GM21737 (cell line): ENCODE measurements at regions not wholly inside any gene's neighbourhood (a gene's known extent, or its start where the extent isn't known, plus 50 kb on each side); places are given as distances from the start of the nearest gene placed in this dataset.

Experiments used
- ATAC-seq: cut with Tn5 transposase; IDR thresholded peaks from one replicate; pipeline ENCODE4 v1.9.1; 2021; ENCODE audit warnings: mild to moderate bottlenecking, moderate library complexity; ENCODE audit not compliant: unreplicated experiment

- peak; percentile 71 for ATAC-seq
Measured at GRCh38 chr1:55337801-55338447, 122.8 kb upstream of the USP24 start.

- ATAC-seq = no peak
Measured at GRCh38 chr1:55334797-55335196, 119.6 kb upstream of the USP24 start.

DNA sequence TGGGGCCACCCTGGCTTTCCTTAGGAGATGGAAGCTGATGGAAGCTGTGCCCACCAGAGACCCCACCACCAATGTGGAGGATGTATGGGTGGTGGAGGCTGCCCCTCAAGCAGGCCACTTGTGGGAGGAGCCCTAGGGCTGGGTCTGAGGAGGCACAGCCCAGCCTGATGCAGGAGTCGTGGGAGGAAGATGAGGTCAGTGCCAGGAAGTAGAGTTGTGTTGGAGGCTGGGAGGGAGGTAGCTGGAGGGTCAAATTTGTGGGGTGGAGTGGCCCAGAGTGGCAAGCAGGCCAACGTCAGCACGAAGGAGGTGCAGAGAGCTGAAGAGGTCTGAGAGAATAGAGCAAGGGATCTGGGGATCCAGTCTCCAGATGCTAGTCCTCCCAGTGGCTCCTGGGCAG is 119.0 kb upstream of the USP24 start:
- no peak for ATAC-seq

- no peak for ATAC-seq
Measured at GRCh38 chr1:55333461-55333860, 118.3 kb upstream of the USP24 start.

- no peak for ATAC-seq
Measured at GRCh38 chr1:55331351-55331750, 116.2 kb upstream of the USP24 start.

GRCh38 chr1:55329808-55330432 is 114.8 kb upstream of the USP24 start:
- ATAC-seq = no peak

DNA sequence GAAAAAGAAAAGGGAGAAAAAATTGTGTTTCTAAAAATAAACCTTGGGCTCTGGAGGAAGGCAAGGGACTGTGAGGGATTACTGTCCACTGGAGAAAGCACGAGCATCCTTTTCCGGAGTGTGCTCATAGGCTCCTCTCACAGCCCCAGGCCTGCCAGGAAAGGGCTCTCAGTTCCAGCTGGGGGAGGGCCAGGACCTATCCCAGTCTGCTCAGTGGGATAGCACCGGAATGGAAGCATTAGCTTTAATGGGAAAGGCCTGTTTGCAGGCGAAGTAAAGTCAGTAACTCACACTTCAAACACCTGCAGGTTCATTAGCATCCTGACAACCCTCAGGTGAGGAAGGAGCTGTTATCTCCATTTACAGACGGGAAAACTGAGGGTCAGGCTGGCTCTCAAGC is 113.9 kb upstream of the USP24 start:
- no peak for ATAC-seq

- no peak for ATAC-seq
Measured at GRCh38 chr1:55326496-55327243, 111.5 kb upstream of the USP24 start.

- ATAC-seq = no peak
Measured at GRCh38 chr1:55323760-55324159, 108.6 kb upstream of the USP24 start.

DNA sequence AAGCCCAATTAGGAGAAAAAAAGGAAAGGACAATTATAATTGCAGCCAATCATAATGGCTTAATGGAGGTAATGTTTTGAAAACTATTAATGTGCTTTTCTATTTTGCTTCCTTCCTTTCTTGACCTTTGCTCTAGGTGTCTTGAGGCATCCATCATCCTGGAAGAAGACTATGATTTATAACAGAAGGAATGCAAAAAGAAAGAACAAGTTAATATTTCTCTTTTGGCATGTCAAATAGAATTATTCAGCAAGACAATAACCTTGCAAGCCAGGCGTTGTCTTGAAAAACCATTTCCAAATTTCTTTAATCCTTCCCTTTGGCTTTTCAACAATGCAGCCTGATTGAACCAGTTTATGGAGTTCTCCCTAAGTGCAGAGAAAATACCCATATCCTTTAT is 107.7 kb upstream of the USP24 start:
- ATAC-seq = no peak

DNA sequence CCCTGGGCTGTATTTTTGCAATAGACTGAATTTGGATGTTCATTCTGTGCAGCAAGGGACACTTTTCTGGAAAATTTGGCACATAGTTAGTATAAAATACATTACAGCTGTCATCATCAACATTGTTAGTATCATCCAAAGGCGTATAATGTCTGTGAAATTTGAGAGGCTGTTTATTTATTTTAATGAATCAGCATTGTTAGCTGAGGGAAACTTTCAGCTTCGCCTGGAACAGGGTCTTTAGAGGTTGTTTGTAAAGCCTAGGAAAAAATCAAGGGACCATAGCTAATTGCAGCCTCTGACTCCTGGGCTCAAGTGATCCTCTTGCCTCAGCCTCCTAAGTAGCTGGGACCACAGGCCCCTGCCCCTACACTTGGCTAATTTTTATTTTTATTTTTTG is 106.8 kb upstream of the USP24 start:
- no peak for ATAC-seq

- ATAC-seq = no peak
Measured at GRCh38 chr1:55320891-55321290, 105.7 kb upstream of the USP24 start.

DNA sequence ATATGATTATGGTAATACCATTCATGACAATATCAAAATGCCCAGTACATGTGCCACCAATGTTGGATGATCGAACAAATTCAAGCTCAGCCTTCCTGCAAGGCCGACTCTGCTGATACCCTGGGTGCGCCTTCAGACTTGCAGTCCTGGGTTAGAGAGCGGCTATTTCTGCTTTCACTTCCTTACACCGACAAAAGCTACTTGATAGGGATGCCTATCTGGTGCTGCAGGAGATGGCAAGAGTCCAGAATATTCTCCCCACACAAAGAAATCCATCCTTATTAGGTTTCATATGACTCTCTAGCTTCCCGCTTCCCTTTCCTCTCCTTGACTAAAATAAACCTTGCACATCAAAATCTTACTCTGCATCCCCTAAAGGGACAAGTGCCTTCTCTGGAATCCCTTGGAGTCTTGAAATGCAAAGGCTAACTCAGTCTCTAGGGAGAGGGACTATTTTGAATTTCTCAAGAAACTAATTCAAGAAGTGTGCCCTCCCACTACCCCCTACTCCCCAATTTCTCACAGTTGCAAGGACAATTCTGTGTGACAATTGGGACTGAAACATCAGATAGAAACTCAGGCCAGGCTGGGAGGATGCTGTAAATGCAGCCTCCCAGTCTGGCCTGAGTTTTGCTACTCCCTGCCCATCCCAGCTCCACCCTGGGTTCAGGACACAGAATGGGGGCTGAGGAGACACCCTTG is 103.1 kb upstream of the USP24 start:
- ATAC-seq = no peak

GRCh38 chr1:55317673-55318072 is 102.5 kb upstream of the USP24 start:
- ATAC-seq = no peak

- no peak for ATAC-seq
Measured at GRCh38 chr1:55316947-55317662, 101.9 kb upstream of the USP24 start.

GRCh38 chr1:55316502-55316901 is 101.3 kb upstream of the USP24 start:
- ATAC-seq = no peak

- ATAC-seq = no peak
Measured at GRCh38 chr1:55315552-55315951, 100.4 kb upstream of the USP24 start.

DNA sequence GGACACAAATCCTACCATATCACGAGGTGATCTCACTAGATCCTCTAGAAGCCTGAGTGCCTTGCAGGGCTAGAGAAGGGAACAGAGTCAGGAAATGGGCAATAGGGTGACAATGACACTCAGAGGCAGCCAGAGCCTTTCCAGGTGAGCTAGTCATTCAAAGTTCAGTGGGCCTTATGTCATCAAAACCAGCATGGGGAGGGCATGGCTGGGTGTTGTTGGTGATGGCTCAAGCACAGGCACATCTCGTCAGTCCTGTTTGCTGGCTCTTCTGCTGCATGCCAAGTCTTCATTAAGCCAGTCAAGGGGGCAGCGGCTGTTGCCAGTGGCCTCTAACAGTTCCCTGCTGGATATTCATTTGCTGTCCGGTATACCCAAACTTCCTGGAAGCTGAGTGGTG is 99.6 kb upstream of the USP24 start:
- ATAC-seq = no peak

DNA sequence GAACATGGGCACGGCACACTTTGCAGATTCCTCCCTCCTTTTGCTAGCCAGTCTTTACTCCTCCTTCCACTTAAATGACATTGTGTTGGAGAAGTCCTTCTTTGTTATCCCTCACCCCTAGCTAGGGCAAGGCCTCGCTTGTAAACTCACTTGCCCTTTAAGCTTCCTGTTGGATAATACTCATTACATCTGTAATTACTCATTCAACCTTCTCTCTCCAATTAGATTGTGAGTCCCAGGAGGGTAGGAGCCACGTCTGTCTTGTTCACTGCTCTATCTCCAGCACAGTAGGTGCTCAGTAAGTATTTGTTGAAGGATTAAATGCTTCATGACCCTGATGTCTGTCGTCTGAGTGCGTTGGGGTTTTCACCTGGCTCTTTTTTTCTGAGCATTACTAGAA is 98.7 kb upstream of the USP24 start:
- no peak for ATAC-seq

DNA sequence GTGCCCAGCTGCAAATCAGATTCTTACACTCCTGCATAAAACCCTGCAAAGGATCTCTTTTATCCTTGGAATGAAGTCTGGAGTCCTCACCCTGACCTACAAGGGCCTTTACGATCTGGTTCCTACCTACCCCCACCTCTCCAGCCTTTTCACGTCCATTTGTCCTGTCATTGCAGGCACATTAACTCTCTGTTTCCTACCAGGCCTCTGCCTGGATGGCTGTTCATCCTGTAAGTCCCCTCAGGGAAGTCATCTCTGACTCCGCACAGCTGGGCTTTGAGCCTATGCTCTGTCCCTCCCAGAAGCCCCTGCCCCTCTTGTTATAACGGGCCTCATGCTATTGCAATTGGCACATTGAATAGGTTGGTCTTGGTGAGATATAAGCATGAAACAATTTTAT is 96.8 kb upstream of the USP24 start:
- ATAC-seq = no peak

- ATAC-seq = no peak
Measured at GRCh38 chr1:55311057-55311641, 96.0 kb upstream of the USP24 start.
